Lower leg skin (tissue), 4 donors: ENCODE measurements at regions not wholly inside any gene's neighbourhood (a gene's known extent, or its start where the extent isn't known, plus 50 kb on each side); places are given as distances from the start of the nearest gene placed in this dataset.
A peak's percentile ranks its signal among the peaks of the same experiment; 100 is the strongest.

Experiments
- DNase-seq, 2 donors: peaks; one replicate each; pipeline ENCODE4 v3.0.0-alpha.2; 2019; ENCODE audit warnings: low spot score in 2 of 2
- H3K4me3 ChIP-seq: fragments of 200-600 bp; sonication (generic); 2 replicates; pipeline ENCODE4 v1.5.1; 2017; ENCODE audit warnings: mild to moderate bottlenecking, low read depth; ENCODE audit not compliant: poor library complexity, severe bottlenecking
- POLR2A ChIP-seq, 2 donors: fragments of 450-650 bp; IDR thresholded peaks; one replicate each; pipeline ENCODE4 v1.6.1; 2016 to 2017; ENCODE audit warnings: antibody characterized with exemption in 2 of 2, mild to moderate bottlenecking in 1 of 2, moderate library complexity in 1 of 2
- WGBS, 2 donors: methylation state at CpG; one replicate each; pipeline ENCODE4 v1.1.5; 2018; 5-methylcytosine and 5-hydroxymethylcytosine counted together
- intact Hi-C: fragments of 100-400 bp; cut with DNase I; formaldehyde crosslinking; loops from one replicate; pipeline ENCODE4 v1.15.0; 2023; ENCODE audit warnings: low total_unique reads
- TF ChIP-seq, protein P1 (sequence below), 3 donors: fragments of 450-650 bp; IDR thresholded peaks; one replicate each; pipeline ENCODE4 v1.5.1; 2016; ENCODE audit warnings: antibody characterized with exemption in 3 of 3, mild to moderate bottlenecking in 3 of 3, moderate library complexity in 2 of 3

DNA sequence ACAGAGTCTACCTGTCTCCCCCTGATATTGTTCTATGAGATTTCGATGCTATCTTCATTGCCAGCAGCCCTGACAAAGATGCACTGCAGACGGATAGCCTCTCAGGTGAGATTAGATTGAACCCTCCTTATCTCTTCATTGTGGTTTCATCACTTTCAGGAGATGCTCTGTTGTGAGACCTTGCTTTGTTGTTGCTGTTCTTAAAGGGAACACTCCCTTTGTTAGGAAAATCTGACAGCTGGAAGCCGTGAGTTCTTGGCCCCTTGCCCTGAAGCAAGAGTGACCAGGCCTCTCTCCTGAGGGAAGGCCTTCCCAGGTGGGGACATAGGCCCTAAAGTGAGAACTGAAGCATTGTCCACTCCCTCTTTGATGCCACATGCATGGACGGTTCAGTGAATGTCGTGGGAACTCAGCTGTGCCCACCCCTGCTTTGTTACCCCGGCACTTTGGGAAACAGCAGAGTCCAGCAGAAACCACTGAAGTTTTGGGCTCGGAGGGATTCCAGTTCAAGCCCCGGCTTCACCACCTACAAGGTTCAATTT, 976.1 kb downstream of the TBC1D22A start:
- peak in 1 of 2 donors; percentile 69 for DNase-seq
- TF ChIP-seq, protein P1, sequence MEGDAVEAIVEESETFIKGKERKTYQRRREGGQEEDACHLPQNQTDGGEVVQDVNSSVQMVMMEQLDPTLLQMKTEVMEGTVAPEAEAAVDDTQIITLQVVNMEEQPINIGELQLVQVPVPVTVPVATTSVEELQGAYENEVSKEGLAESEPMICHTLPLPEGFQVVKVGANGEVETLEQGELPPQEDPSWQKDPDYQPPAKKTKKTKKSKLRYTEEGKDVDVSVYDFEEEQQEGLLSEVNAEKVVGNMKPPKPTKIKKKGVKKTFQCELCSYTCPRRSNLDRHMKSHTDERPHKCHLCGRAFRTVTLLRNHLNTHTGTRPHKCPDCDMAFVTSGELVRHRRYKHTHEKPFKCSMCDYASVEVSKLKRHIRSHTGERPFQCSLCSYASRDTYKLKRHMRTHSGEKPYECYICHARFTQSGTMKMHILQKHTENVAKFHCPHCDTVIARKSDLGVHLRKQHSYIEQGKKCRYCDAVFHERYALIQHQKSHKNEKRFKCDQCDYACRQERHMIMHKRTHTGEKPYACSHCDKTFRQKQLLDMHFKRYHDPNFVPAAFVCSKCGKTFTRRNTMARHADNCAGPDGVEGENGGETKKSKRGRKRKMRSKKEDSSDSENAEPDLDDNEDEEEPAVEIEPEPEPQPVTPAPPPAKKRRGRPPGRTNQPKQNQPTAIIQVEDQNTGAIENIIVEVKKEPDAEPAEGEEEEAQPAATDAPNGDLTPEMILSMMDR (IDR thresholded peaks at IDR 0.05) = no peak
- no peak for TF ChIP-seq POLR2A (IDR thresholded peaks at IDR 0.05)
- intact Hi-C loops = no loop called here
- no peak overlapping the region for H3K4me3 ChIP-seq
- 62 to 76% methylated on average over 8 of the region's 8 CpGs for WGBS, 2 donors

DNA sequence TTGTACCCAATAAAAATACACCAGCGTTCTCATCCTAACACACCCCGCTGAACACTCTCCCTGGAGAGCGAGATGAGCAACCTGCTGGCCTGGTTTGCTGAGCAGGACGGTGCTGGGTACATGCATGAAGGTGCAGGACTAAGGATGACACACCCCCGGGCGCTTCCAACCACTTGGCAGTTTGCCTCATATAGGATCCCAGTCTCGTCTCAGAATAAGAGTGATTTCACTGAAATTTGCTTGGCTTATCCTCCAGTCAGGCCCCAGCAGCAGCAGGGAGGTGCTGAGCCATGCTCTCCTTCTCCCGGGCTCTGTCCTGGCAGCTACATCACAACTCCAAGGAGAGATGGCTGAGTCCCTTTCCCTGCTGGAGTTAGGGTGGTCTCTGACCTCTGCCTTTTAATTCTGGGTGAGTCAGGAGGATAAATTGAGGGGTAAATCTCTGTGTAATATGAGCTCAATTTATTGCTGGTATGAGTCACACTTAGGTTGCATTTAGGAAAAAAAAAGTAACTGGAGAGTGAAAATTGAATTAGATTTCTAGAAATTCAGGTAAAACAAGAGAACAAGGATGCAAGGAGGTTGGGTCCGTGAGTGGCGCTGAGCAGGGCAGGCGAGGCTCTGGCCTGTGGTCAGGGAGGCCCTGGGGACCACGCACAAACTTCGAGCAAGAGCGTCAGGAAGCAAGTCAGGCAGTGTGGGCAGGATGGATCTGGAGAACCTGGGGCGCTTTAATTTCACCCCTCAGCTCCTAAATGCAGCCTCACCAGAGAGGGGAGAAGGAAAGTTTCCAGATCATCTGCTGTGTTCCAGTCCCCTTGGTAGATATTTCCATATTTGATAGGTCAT, 974.0 kb downstream of the TBC1D22A start:
- intact Hi-C loops = no loop called here
- WGBS, 2 donors = 53 to 66% methylated on average over 15 of the region's 15 CpGs
- peak in 1 of 2 donors; percentile 79 for DNase-seq
- TF ChIP-seq POLR2A (IDR thresholded peaks at IDR 0.05) = no peak
- TF ChIP-seq, protein P1 (IDR thresholded peaks at IDR 0.05) = no peak
- no peak overlapping the region for H3K4me3 ChIP-seq

DNA sequence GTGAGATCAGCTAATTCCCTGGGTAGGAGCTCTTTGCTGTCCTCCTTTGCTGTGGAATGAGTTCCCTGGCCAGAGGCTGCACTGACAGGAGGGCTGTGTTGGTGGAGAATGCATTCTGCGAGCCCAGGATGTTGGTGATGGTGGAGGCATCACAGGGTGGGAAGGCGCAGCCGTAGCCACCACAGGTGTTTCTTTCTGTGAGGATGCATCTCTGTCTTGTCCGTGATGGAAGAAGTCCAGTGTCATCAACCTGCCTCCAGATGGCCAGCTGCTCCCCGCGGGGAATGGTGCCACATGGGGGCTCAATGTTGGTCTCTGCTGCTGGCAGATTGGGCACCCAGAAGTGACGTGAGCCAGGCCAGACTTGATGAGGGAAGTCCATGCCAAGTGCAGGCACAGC, 972.1 kb downstream of the TBC1D22A start:
- TF ChIP-seq, protein P1 (IDR thresholded peaks at IDR 0.05) = no peak
- TF ChIP-seq POLR2A (IDR thresholded peaks at IDR 0.05) = no peak
- H3K4me3 ChIP-seq = no peak overlapping the region
- intact Hi-C loops = no loop called here
- 80 to 87% methylated on average over 6 to 7 of the region's 7 CpGs for WGBS, 2 donors
- DNase-seq = no peak

DNA sequence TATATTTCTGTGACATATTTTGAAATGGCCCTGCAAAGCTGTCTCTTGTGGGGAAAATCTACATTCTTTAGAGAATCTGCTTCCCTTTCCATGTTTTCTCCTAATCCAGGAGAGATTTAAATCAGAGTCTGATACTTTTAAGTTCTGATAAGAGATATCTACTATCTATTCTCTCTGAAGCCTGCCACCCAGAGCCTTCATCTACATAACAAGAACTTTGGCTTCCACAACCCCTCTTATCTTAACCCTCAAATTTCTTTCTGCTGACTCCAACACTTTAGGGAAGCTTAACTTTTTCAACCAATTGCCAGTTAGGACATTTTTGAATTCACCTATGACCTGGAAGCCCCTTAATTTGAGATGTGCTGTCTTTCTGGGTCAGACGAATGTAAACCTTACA, 965.2 kb downstream of the TBC1D22A start:
- TF ChIP-seq POLR2A (IDR thresholded peaks at IDR 0.05) = no peak
- TF ChIP-seq, protein P1 (IDR thresholded peaks at IDR 0.05) = no peak
- WGBS, 2 donors = 77 to 82% methylated on average over 1 of the region's 1 CpG
- H3K4me3 ChIP-seq = no peak overlapping the region
- DNase-seq = no peak
- intact Hi-C loops = no loop called here

DNA sequence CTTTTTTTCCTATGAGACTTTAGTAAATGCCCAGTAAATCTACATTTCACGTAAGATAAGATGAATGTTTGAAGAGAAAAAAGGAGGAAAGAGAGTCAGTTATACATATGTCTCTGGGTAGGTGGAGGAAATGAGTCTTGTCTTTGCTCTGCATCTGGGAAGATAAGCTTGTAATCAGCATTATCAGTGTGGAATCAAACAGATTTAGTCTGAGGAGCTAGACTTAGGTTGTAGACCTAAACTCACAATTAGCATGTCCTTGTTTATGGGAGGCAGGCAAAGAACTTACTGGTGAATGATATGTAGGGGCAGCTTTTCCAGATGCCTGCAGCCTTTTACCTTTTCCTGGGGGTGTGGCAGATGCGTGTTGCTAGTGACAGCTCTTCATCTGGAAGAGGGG, 962.3 kb downstream of the TBC1D22A start:
- intact Hi-C loops = no loop called here
- no peak overlapping the region for H3K4me3 ChIP-seq
- TF ChIP-seq, protein P1 (IDR thresholded peaks at IDR 0.05) = no peak
- TF ChIP-seq POLR2A (IDR thresholded peaks at IDR 0.05) = no peak
- no peak for DNase-seq
- WGBS, 2 donors = 67 to 74% methylated on average over 2 of the region's 2 CpGs
